NCI-H526 (cell line): ENCODE measurements at regions not wholly inside any gene's neighbourhood (a gene's known extent, or its start where the extent isn't known, plus 50 kb on each side); places are given as distances from the start of the nearest gene placed in this dataset.
"Not testable (repeated sequence)": the region's sequence is repeated elsewhere in the genome, so short reads cannot be mapped to it uniquely, and the experiment has no call there.

Experiments
- DNase-seq, 2 experiments: peaks; one replicate each; lab custom pipeline; 2025; lab: John Stamatoyannopoulos, UW

DNA sequence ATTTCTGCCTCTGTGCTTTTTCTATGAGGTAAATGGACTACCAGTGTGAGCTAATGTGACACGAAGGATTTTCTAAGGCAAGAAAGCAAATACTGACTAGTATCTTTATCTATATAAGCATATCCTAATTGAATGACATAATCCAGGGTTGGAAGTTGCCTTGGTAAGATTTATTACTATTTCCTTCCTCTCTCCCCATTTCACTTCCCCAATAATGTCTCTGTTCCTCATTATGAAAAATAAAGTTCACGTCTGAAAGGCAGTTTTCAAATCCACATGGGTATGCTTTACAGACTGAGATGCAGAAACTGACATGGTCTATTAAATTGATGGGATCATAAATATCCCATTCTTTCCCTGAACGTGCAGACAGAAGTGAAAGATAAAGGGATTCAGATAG is 86.0 kb downstream of the DTWD1 start:
- DNase-seq, result no peak

- no peak for DNase-seq
Observed at GRCh38 chr15:49707598-49707997, 86.8 kb downstream of the DTWD1 start.

DNA sequence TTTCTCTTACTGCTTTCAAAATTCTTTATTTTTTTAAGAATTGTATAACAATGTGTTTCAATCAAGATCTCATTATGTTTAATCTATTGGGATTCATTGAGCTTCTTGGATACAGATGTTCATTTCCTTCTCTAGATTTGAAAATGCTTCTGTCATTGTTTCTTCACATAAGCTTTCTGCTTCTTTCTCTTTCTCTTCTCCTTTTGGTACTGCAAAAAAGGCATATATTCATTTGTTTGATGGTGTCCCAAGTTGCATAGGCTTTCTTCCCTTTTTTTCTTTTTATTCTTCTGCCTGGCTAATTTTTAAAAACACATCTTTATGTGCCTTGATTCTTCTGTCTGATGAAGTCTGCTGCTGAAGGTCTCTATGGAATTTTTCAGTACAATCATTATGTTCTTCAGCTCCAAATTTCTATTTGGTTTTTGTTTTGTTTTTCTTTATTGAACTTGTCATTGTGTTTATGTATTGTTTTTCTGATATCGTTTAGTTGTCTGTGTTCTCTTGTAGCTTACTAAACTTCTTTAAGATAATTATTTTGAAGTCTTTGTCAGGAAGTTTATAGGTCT is 88.9 kb downstream of the DTWD1 start:
- DNase-seq, result no peak

DNA sequence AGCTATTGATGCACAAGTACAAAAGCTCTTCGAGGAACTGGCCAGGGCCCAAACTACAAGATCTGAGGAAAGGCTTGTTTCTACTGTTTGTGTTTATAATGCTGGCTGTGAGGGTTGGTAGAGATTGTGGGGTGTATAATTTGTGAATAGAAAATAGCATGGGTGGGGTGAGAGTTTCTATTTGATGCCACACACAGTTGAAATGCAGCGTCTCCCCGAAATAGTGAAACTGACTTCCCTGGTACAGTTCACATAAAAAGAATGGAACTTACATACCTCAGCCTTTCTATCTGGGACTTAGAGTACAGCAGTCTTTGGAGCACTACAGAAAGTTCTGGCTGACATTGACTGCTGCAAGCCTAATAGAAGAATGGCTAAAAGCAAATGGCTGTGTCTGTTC is 91.3 kb downstream of the DTWD1 start:
- no peak for DNase-seq

DNA sequence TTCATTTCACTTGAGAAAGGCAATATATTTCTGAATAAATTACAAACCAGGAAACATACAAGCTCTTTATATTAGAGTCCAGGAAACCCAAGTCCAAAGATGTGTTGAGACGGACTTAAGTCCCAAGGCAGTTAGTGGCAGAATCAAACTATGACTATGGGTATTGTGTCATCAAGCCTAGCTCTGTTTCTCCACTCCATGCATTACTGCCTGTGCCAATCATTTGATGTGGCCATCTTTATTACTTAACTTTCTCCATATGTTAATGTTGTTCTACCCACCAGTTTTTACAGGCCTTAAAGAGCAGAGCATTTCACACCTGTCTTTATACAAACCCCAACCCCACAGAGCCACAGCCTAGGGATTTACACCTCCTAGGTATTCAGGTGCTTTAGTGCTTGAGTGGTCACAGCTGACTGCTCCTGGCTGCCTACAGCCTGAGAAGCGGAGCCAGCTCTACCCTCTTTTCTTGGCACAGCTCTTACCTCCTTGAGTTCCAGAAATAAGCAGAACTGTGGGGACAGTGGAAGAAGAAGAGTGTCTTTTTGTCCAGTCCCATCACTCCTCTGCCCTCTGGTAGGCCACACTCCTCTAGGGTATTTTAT is 92.1 kb downstream of the DTWD1 start:
- peak in 1 of 2 experiments; percentile 32 for DNase-seq

DNA sequence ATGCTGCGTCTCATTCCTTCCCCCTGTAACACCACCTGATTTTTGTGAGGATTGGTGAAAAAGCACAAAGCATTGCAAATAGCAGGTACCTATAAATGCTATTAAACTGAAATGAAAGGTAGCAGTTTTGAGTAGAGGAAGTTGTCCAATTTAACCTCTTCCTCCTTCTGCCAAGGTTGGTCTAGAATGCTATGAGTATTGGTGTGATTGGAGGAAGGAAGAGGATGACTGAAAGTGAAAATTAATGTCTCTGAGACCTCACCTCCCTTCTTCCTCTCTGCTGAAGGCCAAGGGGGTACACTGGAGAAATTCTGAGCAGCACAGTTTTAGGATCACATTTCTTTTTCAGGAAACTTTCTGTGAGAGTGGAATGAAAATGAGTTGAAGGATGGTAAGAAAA is 94.4 kb downstream of the DTWD1 start:
- no peak for DNase-seq

- no peak for DNase-seq
Observed at GRCh38 chr15:49715701-49716100, 94.9 kb downstream of the DTWD1 start.

DNA sequence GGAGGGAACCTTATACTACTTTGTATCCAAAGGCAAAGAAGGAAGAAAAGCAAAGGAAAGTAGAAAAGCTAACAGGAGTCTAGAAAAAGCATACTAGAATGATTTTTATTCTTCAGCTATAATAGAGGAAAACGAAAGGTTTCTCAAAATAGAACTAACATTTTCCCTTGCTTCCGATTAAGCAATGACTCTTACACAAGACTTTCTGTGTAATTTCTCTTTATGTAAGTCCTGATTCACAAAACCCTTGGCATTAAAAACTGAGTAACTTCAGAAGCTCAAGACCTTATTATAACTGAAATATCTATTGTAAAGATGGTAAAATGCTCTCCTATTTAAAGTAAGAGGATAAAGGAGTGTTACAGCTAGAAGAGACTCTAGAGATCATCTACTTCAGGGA is 97.4 kb downstream of the DTWD1 start:
- DNase-seq, result no peak

- DNase-seq, result no peak
Observed at GRCh38 chr15:49718846-49719245, 98.0 kb downstream of the DTWD1 start.

DNA sequence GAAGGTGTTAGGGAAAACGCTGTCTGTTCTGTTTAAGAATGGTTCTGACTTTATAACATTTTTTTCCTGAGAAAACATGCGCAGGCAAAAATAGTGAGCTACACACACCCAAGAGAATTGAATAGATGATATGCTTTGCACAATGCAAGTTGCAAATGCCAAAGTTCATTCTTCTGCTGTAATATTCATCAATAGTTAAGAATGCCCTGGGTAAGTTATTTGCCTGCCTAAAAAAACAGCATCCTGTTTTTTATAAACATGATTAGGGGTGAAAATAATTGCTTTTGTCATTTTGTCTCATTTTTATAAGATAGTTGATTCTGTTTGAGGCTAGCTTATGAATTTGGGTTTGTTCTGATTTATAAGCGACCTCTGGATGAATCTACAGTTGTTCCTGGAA is 99.4 kb downstream of the DTWD1 start:
- DNase-seq, result no peak

- no peak for DNase-seq
Observed at GRCh38 chr15:49721091-49721490, 100.2 kb downstream of the DTWD1 start.

DNA sequence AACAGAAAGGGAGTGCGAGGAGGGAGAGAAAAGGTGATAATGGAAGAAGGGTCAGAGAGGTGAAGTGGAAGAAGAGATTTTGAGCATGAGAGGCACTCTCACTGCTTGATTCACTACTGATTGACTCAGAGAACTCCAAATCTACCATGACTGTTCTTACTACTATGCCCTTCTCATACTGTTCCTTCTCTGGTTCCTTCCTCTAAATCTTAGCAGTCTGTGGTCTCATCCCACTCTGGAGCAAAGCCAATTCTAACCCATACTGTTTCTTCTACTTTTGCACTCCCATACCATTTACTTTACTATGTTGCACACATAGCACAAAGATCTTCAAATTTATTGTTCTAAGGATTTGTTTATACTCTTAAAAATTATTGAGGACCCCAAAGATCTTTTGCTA is 100.8 kb downstream of the DTWD1 start:
- no peak for DNase-seq

DNA sequence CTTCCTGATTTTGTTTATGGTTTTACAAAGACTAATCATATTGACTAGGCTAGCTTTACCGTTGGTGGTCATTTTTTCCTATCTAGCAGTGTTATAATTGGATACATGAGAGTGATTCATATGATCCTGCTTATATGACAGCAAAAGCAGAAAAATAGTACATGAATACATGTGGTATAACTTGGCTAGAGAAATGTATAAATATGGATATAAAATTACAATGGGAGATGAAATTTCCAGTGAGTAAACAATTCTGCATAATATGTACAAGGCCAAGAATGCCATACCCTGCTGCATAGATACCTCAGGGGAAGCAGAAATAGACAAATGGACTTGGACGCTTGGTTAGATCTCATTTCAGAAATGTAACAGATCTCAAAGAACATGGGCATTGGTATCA is 103.1 kb downstream of the DTWD1 start:
- DNase-seq, result no peak

DNA sequence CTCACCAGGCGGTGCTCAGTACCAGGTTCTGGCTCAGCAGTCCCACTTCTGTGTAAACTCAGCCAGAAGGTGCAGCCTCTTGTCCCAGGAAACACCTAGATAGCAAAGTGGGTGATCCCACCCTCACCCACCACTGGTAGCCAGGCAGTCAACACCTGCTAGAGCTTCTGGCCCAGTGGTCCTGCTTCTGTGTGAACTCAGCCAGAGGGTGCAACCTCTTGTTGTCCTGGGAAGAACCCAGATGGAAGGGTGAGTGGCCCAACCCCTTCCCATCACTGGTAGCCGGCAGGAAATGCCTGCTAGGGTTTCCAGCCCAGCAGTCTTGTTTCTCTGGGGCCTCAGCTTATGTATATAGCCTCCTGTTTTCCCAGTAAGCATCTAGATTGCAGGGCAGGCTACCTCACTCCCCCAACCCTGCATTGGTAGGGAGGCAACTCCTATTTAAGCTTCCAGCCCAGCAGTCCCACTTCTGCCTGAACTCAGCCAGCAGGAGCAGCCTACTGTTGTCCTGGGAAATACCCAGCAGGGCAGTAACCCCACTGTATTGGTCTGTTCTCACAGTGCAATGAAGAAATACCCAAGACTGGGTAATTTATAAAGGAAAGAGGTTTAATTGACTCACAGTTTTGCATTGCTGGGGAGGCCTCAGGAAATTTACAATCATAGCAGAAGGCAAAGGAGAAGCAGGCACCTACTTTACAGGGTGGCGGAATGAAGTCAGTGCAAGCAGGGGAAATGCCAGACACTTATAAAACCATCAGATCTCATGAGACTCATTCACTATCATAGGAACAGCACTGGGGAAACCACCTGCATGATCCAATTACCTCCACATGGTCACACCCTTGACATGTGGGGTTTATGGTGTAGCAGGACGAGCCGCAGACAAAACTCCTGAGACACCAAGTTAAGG is 110.6 kb downstream of the DTWD1 start:
- DNase-seq, result no peak

DNA sequence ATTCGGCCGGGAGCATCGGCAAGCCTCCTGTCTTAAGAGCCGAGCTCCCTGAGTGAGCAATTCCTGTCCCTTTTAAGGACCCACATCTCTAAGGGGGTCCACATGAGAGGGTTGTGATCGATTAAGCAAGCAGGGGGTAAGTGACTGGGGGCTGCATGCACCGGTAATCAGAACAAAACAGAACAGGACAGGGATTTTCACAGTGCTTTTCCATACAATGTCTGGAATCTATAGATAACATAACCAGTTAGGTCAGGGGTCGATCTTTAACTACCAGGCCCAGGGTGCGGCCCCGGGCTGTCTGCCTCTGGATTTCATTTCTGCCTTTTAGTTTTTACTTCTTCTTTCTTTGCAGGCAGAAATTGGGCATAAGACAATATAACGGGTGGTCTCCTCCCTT is 111.3 kb downstream of the DTWD1 start:
- not testable (repeated sequence) for DNase-seq

- not testable (repeated sequence) for DNase-seq
Observed at GRCh38 chr15:49734089-49734488, 113.2 kb downstream of the DTWD1 start.

- DNase-seq, result no peak
Observed at GRCh38 chr15:49734831-49735508, 114.1 kb downstream of the DTWD1 start.

DNA sequence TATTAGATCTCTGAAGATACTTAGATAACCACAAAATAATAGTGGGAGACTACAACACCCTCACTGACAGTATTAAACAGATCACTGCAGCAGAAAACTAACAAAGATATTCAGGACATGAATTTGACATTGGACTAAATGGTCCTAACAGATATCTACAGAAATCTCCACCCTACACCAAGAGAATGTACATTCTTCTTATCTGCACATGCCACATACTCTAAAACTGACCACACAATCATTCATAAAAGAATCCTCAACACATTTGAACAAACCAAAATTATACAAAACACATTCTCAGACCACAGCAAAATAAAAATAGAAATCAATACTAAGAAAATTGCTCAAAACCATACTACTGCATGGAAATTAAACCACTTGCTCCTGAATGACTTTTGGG is 116.3 kb downstream of the DTWD1 start:
- DNase-seq, result no peak

DNA sequence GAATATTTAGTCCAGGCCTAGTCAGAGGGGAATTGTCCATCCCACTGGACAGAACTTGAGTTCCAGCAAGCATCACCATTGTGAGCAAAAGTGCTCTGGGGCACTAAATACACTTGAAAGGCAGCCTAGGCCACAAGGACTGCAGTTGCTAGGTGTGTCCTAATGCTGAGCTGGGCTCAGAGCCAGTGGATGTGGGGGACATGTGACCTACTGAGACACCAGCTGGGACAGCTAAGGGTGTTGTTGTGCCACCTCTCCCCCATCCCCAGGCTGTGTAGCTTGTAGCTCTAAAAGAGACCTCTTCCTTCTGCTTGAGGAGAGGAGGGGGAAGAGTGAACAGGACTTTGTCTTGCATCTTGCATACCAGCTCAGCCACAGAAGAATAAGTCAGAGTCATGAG is 120.9 kb downstream of the DTWD1 start:
- no peak for DNase-seq

GRCh38 chr15:49742381-49742780 is 121.5 kb downstream of the DTWD1 start:
- DNase-seq, result no peak

- DNase-seq, result no peak
Observed at GRCh38 chr15:49747340-49747739, 126.5 kb downstream of the DTWD1 start.

GRCh38 chr15:49748791-49749190 is 127.9 kb downstream of the DTWD1 start:
- no peak for DNase-seq

GRCh38 chr15:49750553-49750952 is 129.7 kb downstream of the DTWD1 start:
- no peak for DNase-seq
